ENCODE measurements at regions not wholly inside any gene's neighbourhood (a gene's known extent, or its start where the extent isn't known, plus 50 kb on each side); places are given as distances from the start of the nearest gene placed in this dataset.

- POLR2A ChIA-PET: interaction anchor here (0.7 kb wide), 1 partner anchor 10 kb away, joined by 3 read pairs; no protein-coding TSS in a partner anchor
- H3K4me1 ChIP-seq (ENCODE audit: control insufficient read depth in 1 of 2, insufficient read depth in 2 of 2, low read depth in 1 of 2, low read length in 1 of 2): peaks cover 0 to 2% of the 10 kb centered on the region in 2 experiments; a peak in 1 of 4 replicates
- H4K20me1 ChIP-seq (ENCODE audit: insufficient read depth): peaks cover 28% of the 10 kb centered on the region
- no peaks in the 10 kb centered on the region for H3K9me2 ChIP-seq
- no peaks in the 10 kb centered on the region for H3K27me3 ChIP-seq (ENCODE audit: insufficient read depth)
- peaks cover 6% of the 10 kb centered on the region for H3F3A ChIP-seq (replicated peaks; ENCODE audit: insufficient read depth)
- H3K9ac ChIP-seq: peak overlapping the region; percentile 86
- H3K79me2 ChIP-seq (ENCODE audit: insufficient read depth): peaks cover 51% of the 10 kb centered on the region
- no peak for TF ChIP-seq NRF1 (IDR thresholded peaks at IDR 0.05; ENCODE audit: low read depth, low read length)
- peak; percentile 22; the same call in 1 of the 2 replicates for TF ChIP-seq SIN3A (IDR thresholded peaks at IDR 0.05; ENCODE audit: borderline replicate concordance, low read depth, low read length)
- TF ChIP-seq CTCF (IDR thresholded peaks at IDR 0.05): no peak
- no peak for TF ChIP-seq SMC3 (IDR thresholded peaks at IDR 0.05; ENCODE audit: low read depth, low read length)
- TF ChIP-seq RXRA (IDR thresholded peaks at IDR 0.05; ENCODE audit: borderline replicate concordance, low read depth): no peak
- TF ChIP-seq MXI1 (IDR thresholded peaks at IDR 0.05; ENCODE audit: low read depth, low read length): peak; percentile 10; the same call in 1 of the 2 replicates
- TF ChIP-seq REST (IDR thresholded peaks at IDR 0.05; ENCODE audit: low read depth, low read length): no peak
- CTCF ChIA-PET: interaction anchor here (0.7 kb wide), 1 partner anchor 93 kb away, joined by 3 read pairs; no protein-coding TSS in a partner anchor
- DNase-seq: peak; percentile 55
- under 1% methylated on average over 32 of the region's 49 CpGs for WGBS (ENCODE audit: low lambda C conversion rate)
- H3K4me3 ChIP-seq (ENCODE audit: low read depth in 2 of 2, low read length in 1 of 2): peak overlapping the region; percentile 76 to 92
- no peaks in the 10 kb centered on the region for H3K9me3 ChIP-seq
- H3K4me2 ChIP-seq: peak overlapping the region; percentile 73
- H3K27ac ChIP-seq (ENCODE audit: low read depth in 2 of 2, low read length in 1 of 2): peak overlapping the region; percentile 92
- H2AFZ ChIP-seq (ENCODE audit: low read depth): peak overlapping the region; percentile 74; the same call in 1 of the 2 replicates
- no peaks in the 10 kb centered on the region for H3K36me3 ChIP-seq (replicated peaks in 1 of 2; ENCODE audit: control insufficient read depth in 1 of 2, insufficient read depth in 2 of 2, low read length in 1 of 2)
Measured at GRCh38 chr17:30600830-30601494, 123.8 kb downstream of the GOSR1 start.

GRCh38 chr17:30600060-30600829, 123.0 kb downstream of the GOSR1 start:
- H3K9me3 ChIP-seq: no peaks in the 10 kb centered on the region
- H3K4me1 ChIP-seq (ENCODE audit: control insufficient read depth in 1 of 2, insufficient read depth in 2 of 2, low read depth in 1 of 2, low read length in 1 of 2): peaks cover 0 to 2% of the 10 kb centered on the region in 2 experiments; a peak in 1 of 4 replicates
- H3K27ac ChIP-seq (ENCODE audit: low read depth in 2 of 2, low read length in 1 of 2): peak overlapping the region; percentile 92
- H3K9ac ChIP-seq: peak overlapping the region; percentile 86
- peaks cover 25% of the 10 kb centered on the region for H4K20me1 ChIP-seq (ENCODE audit: insufficient read depth)
- H3K27me3 ChIP-seq (ENCODE audit: insufficient read depth): no peaks in the 10 kb centered on the region
- H3K4me3 ChIP-seq (ENCODE audit: low read depth in 2 of 2, low read length in 1 of 2): peak overlapping the region; percentile 76 to 92
- CTCF ChIA-PET: interaction anchor here (0.6 to 0.7 kb wide), 2 partner anchors 78 to 94 kb away, joined by 3 read pairs; no protein-coding TSS in a partner anchor
- peaks cover 44% of the 10 kb centered on the region for H3K79me2 ChIP-seq (ENCODE audit: insufficient read depth)
- peak overlapping the region; percentile 73 for H3K4me2 ChIP-seq
- POLR2A ChIA-PET: interaction anchor here (0.7 kb wide), 1 partner anchor 9 kb away, joined by 3 read pairs; no protein-coding TSS in a partner anchor
- DNase-seq: peak; percentile 97
- H3K36me3 ChIP-seq (replicated peaks in 1 of 2; ENCODE audit: control insufficient read depth in 1 of 2, insufficient read depth in 2 of 2, low read length in 1 of 2): no peaks in the 10 kb centered on the region
- peak overlapping the region; percentile 87 for H2AFZ ChIP-seq (ENCODE audit: low read depth)
- 2% methylated on average over 27 of the region's 78 CpGs for WGBS (ENCODE audit: low lambda C conversion rate)
- H3K9me2 ChIP-seq: no peaks in the 10 kb centered on the region
- peaks cover 4% of the 10 kb centered on the region for H3F3A ChIP-seq (replicated peaks; ENCODE audit: insufficient read depth)
- TF ChIP-seq PBX3 (IDR thresholded peaks at IDR 0.05) (no peak), JUND (IDR thresholded peaks at IDR 0.05) (no peak), RFX5 (IDR thresholded peaks at IDR 0.05; ENCODE audit: low read length) (no peak), YY1 (IDR thresholded peaks at IDR 0.05; ENCODE audit: low read depth) (peak; percentile 70), CHD2 (IDR thresholded peaks at IDR 0.05; ENCODE audit: low read length, partially characterized antibody) (no peak), EP300 (IDR thresholded peaks at IDR 0.05; ENCODE audit: borderline replicate concordance in 1 of 2, low read depth in 1 of 2, low read length in 1 of 2) (no peak; a peak in 1 of 4 replicates), ELF1 (IDR thresholded peaks at IDR 0.05) (no peak), RXRA (IDR thresholded peaks at IDR 0.05; ENCODE audit: borderline replicate concordance, low read depth) (no peak)
